ENCODE measurements at regions not wholly inside any gene's neighbourhood (a gene's known extent, or its start where the extent isn't known, plus 50 kb on each side); places are given as distances from the start of the nearest gene placed in this dataset.

GRCh38 chr4:151852202-151852601 is 91.4 kb upstream of the GATB start:
- Histone ChIP-seq H3K36me3 (replicated peaks in 1 of 2; ENCODE audit: control insufficient read depth in 1 of 2, insufficient read depth in 2 of 2, low read length in 2 of 2) (no peaks in the 10 kb centered on the region), H3K4me1 (ENCODE audit: control insufficient read depth in 1 of 2, insufficient read depth in 2 of 2, low read length in 2 of 2) (peaks cover 39 to 41% of the 10 kb centered on the region in 2 donors), H3K27me3 (ENCODE audit: control insufficient read depth in 2 of 2, insufficient read depth in 2 of 2, low read length in 2 of 2) (peaks cover 0 to 5% of the 10 kb centered on the region in 2 donors), H3K27ac (ENCODE audit: low read depth in 1 of 2, low read length in 2 of 2) (peak overlapping the region in 1 of 2 donors; percentile 43), H3K9me3 (replicated peaks in 1 of 2; ENCODE audit: control insufficient read depth in 1 of 2, insufficient read depth in 1 of 2, low read length in 2 of 2) (no peaks in the 10 kb centered on the region), H3K4me3 (replicated peaks in 1 of 3; ENCODE audit: low read depth in 2 of 3, low read length in 3 of 3) (peak overlapping the region in 1 of 3 experiments; percentile 14), H3K9ac (ENCODE audit: insufficient read depth, low read length, poor library complexity, severe bottlenecking) (no peak overlapping the region), H4K20me1 (ENCODE audit: insufficient read depth, low read length) (no peaks in the 10 kb centered on the region), H2AFZ (ENCODE audit: insufficient read depth, low read depth, low read length, poor library complexity, severe bottlenecking) (no peak overlapping the region), H3K4me2 (replicated peaks; ENCODE audit: extremely low read depth, low read length, poor library complexity, severe bottlenecking) (peak overlapping the region; percentile 28), H3K79me2 (ENCODE audit: insufficient read depth, low read length) (no peaks in the 10 kb centered on the region)
- Mint-ChIP-seq H3K9me3 (peaks cover 2 to 10% (median 6%) of the 10 kb centered on the region in 7 donors), H3K4me3 (no peak overlapping the region), H3K4me1 (peaks cover 42% of the 10 kb centered on the region), H3K27ac (peak overlapping the region in 3 of 7 donors; percentile 19 to 68 (median 25)), H3K36me3 (no peaks in the 10 kb centered on the region), H3K27me3 (ENCODE audit: low read depth in 3 of 3) (peaks cover 3 to 13% (median 12%) of the 10 kb centered on the region in 3 donors)
- DNase-seq = no peak
- no CpG with 5 or more reads among the region's 2 CpGs for WGBS (ENCODE audit: insufficient coverage)
- intact Hi-C loops (cut with micrococcal nuclease) = no loop called here
- no peak for TF ChIP-seq CTCF (IDR thresholded peaks at IDR 0.05)

- Histone ChIP-seq H3K9ac (ENCODE audit: insufficient read depth, low read length, poor library complexity, severe bottlenecking) (no peak overlapping the region), H2AFZ (ENCODE audit: insufficient read depth, low read depth, low read length, poor library complexity, severe bottlenecking) (no peak overlapping the region), H3K79me2 (ENCODE audit: insufficient read depth, low read length) (no peaks in the 10 kb centered on the region), H3K4me1 (ENCODE audit: control insufficient read depth in 1 of 2, insufficient read depth in 2 of 2, low read length in 2 of 2) (peaks cover 39 to 41% of the 10 kb centered on the region in 2 donors), H3K4me3 (replicated peaks in 1 of 3; ENCODE audit: low read depth in 2 of 3, low read length in 3 of 3) (no peak overlapping the region), H3K27me3 (ENCODE audit: control insufficient read depth in 2 of 2, insufficient read depth in 2 of 2, low read length in 2 of 2) (peaks cover 0 to 10% of the 10 kb centered on the region in 2 donors), H4K20me1 (ENCODE audit: insufficient read depth, low read length) (no peaks in the 10 kb centered on the region), H3K27ac (ENCODE audit: low read depth in 1 of 2, low read length in 2 of 2) (no peak overlapping the region), H3K4me2 (replicated peaks; ENCODE audit: extremely low read depth, low read length, poor library complexity, severe bottlenecking) (no peak overlapping the region), H3K36me3 (replicated peaks in 1 of 2; ENCODE audit: control insufficient read depth in 1 of 2, insufficient read depth in 2 of 2, low read length in 2 of 2) (no peaks in the 10 kb centered on the region), H3K9me3 (replicated peaks in 1 of 2; ENCODE audit: control insufficient read depth in 1 of 2, insufficient read depth in 1 of 2, low read length in 2 of 2) (no peaks in the 10 kb centered on the region)
- WGBS (ENCODE audit: insufficient coverage) = no CpG with 5 or more reads among the region's 2 CpGs
- intact Hi-C loops (cut with micrococcal nuclease) = no loop called here
- peaks cover 42% of the 10 kb centered on the region for H3K4me1 Mint-ChIP-seq
- H3K27ac Mint-ChIP-seq = no peak overlapping the region
- H3K27me3 Mint-ChIP-seq (ENCODE audit: low read depth in 3 of 3) = peaks cover 3 to 13% (median 12%) of the 10 kb centered on the region in 3 donors
- peaks cover 2 to 10% (median 6%) of the 10 kb centered on the region in 7 donors for H3K9me3 Mint-ChIP-seq
- no peak overlapping the region for H3K4me3 Mint-ChIP-seq
- no peaks in the 10 kb centered on the region for H3K36me3 Mint-ChIP-seq
- no peak for TF ChIP-seq CTCF (IDR thresholded peaks at IDR 0.05)
- DNase-seq = no peak
Measured at GRCh38 chr4:151851354-151851753, 90.5 kb upstream of the GATB start.

All from CD14-positive monocyte (primary cell).